SU-DHL-6 (cell line): ENCODE measurements at regions not wholly inside any gene's neighbourhood (a gene's known extent, or its start where the extent isn't known, plus 50 kb on each side); places are given as distances from the start of the nearest gene placed in this dataset.

Experiments used
- H2AFZ ChIP-seq: fragments of 200-600 bp; sonication (generic); 2 replicates; pipeline ENCODE4 v1.6.1; 2014; ENCODE audit warnings: low read depth, mild to moderate bottlenecking, moderate library complexity, mixed read lengths, antibody characterized with exemption, low read length; ENCODE audit not compliant: severe bottlenecking
- H3F3A ChIP-seq: fragments of 200-600 bp; shearing (Covaris generic); 2 replicates; pipeline ENCODE4 v1.6.0; 2016; ENCODE audit warnings: antibody characterized with exemption, mild to moderate bottlenecking; ENCODE audit not compliant: insufficient read depth
- H3K27ac ChIP-seq: fragments of 200-600 bp; sonication (generic); 2 replicates; pipeline ENCODE4 v1.5.1; 2016; ENCODE audit warnings: low read depth, mild to moderate bottlenecking, low read length, moderate library complexity, mixed read lengths
- H3K27me3 ChIP-seq: fragments of 200-600 bp; sonication (generic), shearing (Covaris generic); 2 replicates; pipeline ENCODE4 v1.6.0; 2014; ENCODE audit warnings: mild to moderate bottlenecking, low read length
- H3K36me3 ChIP-seq: fragments of 200-600 bp; sonication (generic); 2 replicates; pipeline ENCODE4 v1.6.1; 2014; ENCODE audit warnings: mild to moderate bottlenecking, low read length, mixed read lengths
- H3K4me2 ChIP-seq: fragments of 300-600, 200-600 bp; shearing (Covaris generic), sonication (generic); 2 replicates; pipeline ENCODE4 v1.6.0; 2014; ENCODE audit warnings: low read length, low read depth, mild to moderate bottlenecking; ENCODE audit not compliant: poor library complexity, severe bottlenecking
- H3K4me3 ChIP-seq: fragments of 200-600 bp; sonication (generic); 2 replicates; pipeline ENCODE4 v1.5.1; 2014; ENCODE audit warnings: antibody characterized with exemption, low read length, mild to moderate bottlenecking, mixed read lengths; ENCODE audit not compliant: insufficient read depth, poor library complexity, severe bottlenecking
- H3K79me2 ChIP-seq: fragments of 200-600 bp; sonication (generic); 2 replicates; pipeline ENCODE4 v1.6.1; 2014; ENCODE audit warnings: mild to moderate bottlenecking, low read length, moderate library complexity; ENCODE audit not compliant: insufficient read depth
- H3K9ac ChIP-seq: fragments of 200-600 bp; sonication (generic); 2 replicates; pipeline ENCODE4 v1.7.0; 2014; ENCODE audit warnings: mild to moderate bottlenecking, low read length
- H3K9me2 ChIP-seq: fragments of 200-600 bp; sonication (generic); replicated peaks from 2 replicates; pipeline ENCODE4 v1.6.1; 2014; ENCODE audit warnings: low read length; ENCODE audit not compliant: insufficient read depth
- H3K9me3 ChIP-seq: fragments of 200-600 bp; sonication (generic); 2 replicates; pipeline ENCODE4 v1.6.1; 2014; ENCODE audit warnings: low read length, mixed read lengths; ENCODE audit not compliant: insufficient read depth
- H4K20me1 ChIP-seq: fragments of 200-600 bp; sonication (generic); 2 replicates; pipeline ENCODE4 v1.6.1; 2014; ENCODE audit warnings: low read depth, mild to moderate bottlenecking, antibody characterized with exemption, low read length, moderate library complexity, mixed read lengths
- EZH2phosphoT487 ChIP-seq: fragments of 200-600 bp; sonication (generic), shearing (Covaris generic); conservative IDR thresholded peaks from 2 replicates; pipeline ENCODE4 v1.6.1; 2018; ENCODE audit warnings: mild to moderate bottlenecking, antibody characterized with exemption, low read length, moderate library complexity, mixed read lengths
- TF ChIP-seq, protein P1 (sequence below): fragments of 200-600 bp; sonication (generic); IDR thresholded peaks from one replicate; pipeline ENCODE4 v1.5.1; 2017; ENCODE audit warnings: antibody characterized with exemption, mild to moderate bottlenecking, low read length, moderate library complexity; ENCODE audit not compliant: insufficient read depth, poor library complexity, severe bottlenecking

DNA sequence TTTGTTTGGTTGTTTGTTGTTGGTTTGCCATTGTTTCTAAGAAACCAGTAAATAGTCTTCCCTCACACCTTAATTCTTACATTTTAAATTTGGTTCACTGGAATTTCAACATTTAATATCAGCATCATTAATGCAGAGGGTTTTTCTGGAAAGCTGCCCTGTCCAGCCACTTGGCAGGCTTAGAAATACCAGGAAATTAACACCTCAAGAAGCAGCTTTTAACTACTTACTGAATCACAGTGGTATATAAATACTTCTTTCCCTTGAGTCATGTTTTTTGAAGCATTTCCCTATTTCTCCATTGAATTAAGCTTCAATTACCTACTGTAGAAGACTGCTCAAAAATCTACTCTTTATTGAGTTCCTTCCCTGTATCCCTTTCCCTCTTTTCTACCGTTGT is 1221.1 kb upstream of the ADGRL3 start:
- H3K9ac ChIP-seq = no peak overlapping the region
- no peak overlapping the region for H3K4me3 ChIP-seq
- H3K79me2 ChIP-seq = no peaks in the 10 kb centered on the region
- no peak overlapping the region for H3K27ac ChIP-seq
- TF ChIP-seq EZH2phosphoT487 = no peak
- TF ChIP-seq, protein P1, sequence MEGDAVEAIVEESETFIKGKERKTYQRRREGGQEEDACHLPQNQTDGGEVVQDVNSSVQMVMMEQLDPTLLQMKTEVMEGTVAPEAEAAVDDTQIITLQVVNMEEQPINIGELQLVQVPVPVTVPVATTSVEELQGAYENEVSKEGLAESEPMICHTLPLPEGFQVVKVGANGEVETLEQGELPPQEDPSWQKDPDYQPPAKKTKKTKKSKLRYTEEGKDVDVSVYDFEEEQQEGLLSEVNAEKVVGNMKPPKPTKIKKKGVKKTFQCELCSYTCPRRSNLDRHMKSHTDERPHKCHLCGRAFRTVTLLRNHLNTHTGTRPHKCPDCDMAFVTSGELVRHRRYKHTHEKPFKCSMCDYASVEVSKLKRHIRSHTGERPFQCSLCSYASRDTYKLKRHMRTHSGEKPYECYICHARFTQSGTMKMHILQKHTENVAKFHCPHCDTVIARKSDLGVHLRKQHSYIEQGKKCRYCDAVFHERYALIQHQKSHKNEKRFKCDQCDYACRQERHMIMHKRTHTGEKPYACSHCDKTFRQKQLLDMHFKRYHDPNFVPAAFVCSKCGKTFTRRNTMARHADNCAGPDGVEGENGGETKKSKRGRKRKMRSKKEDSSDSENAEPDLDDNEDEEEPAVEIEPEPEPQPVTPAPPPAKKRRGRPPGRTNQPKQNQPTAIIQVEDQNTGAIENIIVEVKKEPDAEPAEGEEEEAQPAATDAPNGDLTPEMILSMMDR = no peak
- H4K20me1 ChIP-seq = no peaks in the 10 kb centered on the region
- H3F3A ChIP-seq = no peaks in the 10 kb centered on the region
- no peaks in the 10 kb centered on the region for H3K27me3 ChIP-seq
- H3K36me3 ChIP-seq = no peaks in the 10 kb centered on the region
- no peak overlapping the region for H3K4me2 ChIP-seq
- no peaks in the 10 kb centered on the region for H3K9me2 ChIP-seq
- no peak overlapping the region for H2AFZ ChIP-seq
- no peaks in the 10 kb centered on the region for H3K9me3 ChIP-seq

DNA sequence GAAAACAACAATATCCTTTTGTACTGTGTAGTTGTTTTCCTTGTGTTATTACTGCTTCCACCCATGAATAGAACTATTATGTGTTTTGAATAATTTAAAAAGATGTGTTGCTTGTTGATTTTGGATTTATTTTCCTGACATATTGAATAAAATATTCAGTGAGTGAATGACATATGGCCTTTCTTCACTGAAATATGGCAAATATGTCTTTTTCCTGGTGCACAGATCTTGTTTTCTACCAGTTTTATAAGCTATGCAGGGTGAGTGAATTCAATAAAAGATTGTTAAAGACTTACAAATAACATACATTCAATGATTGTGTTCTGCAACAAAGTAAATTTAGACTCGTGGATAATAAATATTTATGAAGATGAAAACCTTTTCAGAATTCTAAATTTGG is 1216.3 kb upstream of the ADGRL3 start:
- Histone ChIP-seq H3F3A (no peaks in the 10 kb centered on the region), H3K9me3 (no peaks in the 10 kb centered on the region), H3K27me3 (no peaks in the 10 kb centered on the region), H3K27ac (no peak overlapping the region), H3K79me2 (no peaks in the 10 kb centered on the region), H3K36me3 (no peaks in the 10 kb centered on the region), H2AFZ (no peak overlapping the region), H3K4me2 (no peak overlapping the region), H3K9me2 (no peaks in the 10 kb centered on the region), H4K20me1 (no peaks in the 10 kb centered on the region), H3K4me3 (no peak overlapping the region), H3K9ac (no peak overlapping the region)
- no peak for TF ChIP-seq EZH2phosphoT487
- TF ChIP-seq, protein P1 = no peak

DNA sequence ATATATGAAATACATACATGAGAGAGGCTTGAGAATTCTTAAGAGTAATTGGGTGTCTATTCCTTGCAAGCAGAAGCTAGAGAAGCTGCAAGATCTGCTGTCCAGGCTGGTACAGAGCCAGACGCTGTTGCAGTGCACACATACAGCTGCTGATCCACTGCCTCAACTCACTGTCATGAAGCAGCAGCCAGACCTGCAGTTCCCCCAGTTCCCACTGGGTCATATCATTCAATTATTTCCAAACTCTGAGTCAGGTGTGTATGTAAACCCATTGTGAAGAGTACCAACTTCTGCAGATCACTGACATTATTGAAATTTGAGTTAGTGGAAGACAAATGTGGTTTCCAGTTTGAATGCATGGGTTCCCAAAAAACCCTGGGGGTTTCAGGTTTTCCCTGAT is 1212.8 kb upstream of the ADGRL3 start:
- Histone ChIP-seq H3K79me2 (no peaks in the 10 kb centered on the region), H4K20me1 (no peaks in the 10 kb centered on the region)
- TF ChIP-seq, protein P1 = no peak
- TF ChIP-seq EZH2phosphoT487 = no peak

More for the DNA sequence above, 1212.8 kb upstream of the ADGRL3 start:
- H3K4me3 ChIP-seq = no peak overlapping the region
- no peaks in the 10 kb centered on the region for H3K27me3 ChIP-seq
- H3K36me3 ChIP-seq = no peaks in the 10 kb centered on the region
- H3F3A ChIP-seq = no peaks in the 10 kb centered on the region
- H3K9me2 ChIP-seq = no peaks in the 10 kb centered on the region
- H3K9ac ChIP-seq = no peak overlapping the region
- no peaks in the 10 kb centered on the region for H3K9me3 ChIP-seq
- H3K4me2 ChIP-seq = no peak overlapping the region
- H3K27ac ChIP-seq = no peak overlapping the region
- no peak overlapping the region for H2AFZ ChIP-seq
